Transverse colon (tissue), 4 donors: ENCODE measurements at regions not wholly inside any gene's neighbourhood (a gene's known extent, or its start where the extent isn't known, plus 50 kb on each side); places are given as distances from the start of the nearest gene placed in this dataset.

Source experiments
- CTCF ChIP-seq, 5 experiments: fragments of 200-600 bp in 3 of 5; fragments of 450-650 bp in 2 of 5; sonication (generic) in 3 of 5; IDR thresholded peaks; 1 replicate in 2 of 5; 2 replicates in 3 of 5; pipeline ENCODE4 v1.5.1; 2016 to 2017; ENCODE audit warnings: antibody characterized with exemption in 5 of 5, inconsistent platforms in 3 of 5, mild to moderate bottlenecking in 2 of 5, moderate library complexity in 1 of 5
- EP300 ChIP-seq: sonication (generic); formaldehyde crosslinking; IDR thresholded peaks from one replicate; pipeline ENCODE4 v1.6.1; 2017; ENCODE audit warnings: antibody characterized with exemption, low read depth
- POLR2A ChIP-seq: fragments of 450-650 bp; IDR thresholded peaks from one replicate; pipeline ENCODE4 v1.6.1; 2016; ENCODE audit warnings: antibody characterized with exemption, mild to moderate bottlenecking, moderate library complexity
- POLR2AphosphoS5 ChIP-seq, 3 donors: sonication (generic); formaldehyde crosslinking; IDR thresholded peaks; one replicate each; pipeline ENCODE4 v1.6.1; 2016; ENCODE audit warnings: antibody characterized with exemption in 3 of 3

DNA sequence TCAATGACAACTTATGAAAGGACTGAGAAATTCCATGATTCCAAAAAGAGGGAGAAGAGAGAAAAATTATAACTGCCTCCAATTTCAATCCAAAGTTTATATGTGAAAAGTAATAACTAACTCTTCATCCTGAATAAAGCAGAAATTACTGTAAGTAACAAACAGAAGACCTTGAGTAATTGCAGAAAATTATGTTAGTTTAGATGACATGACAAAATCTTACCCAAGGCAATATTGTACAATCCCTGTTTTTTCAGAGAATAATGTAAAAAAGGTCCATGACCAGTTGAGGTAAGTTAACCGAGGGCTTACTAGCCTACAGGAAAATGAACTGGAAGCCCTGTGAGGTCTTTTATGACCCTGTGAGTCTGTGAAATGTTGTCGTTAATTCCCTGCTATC, 949.5 kb upstream of the SOX9 start:
- TF ChIP-seq CTCF (IDR thresholded peaks at IDR 0.05) (no peak), POLR2A (no peak), EP300 (no peak), POLR2AphosphoS5 (IDR thresholded peaks at IDR 0.05) (no peak)
